ENCODE measurements at regions not wholly inside any gene's neighbourhood (a gene's known extent, or its start where the extent isn't known, plus 50 kb on each side); places are given as distances from the start of the nearest gene placed in this dataset.

- no peak for TF ChIP-seq CTCF (IDR thresholded peaks at IDR 0.05)
- TF ChIP-seq EP300 (IDR thresholded peaks at IDR 0.05), result no peak
Observed at GRCh38 chr6:121578216-121578615, 142.8 kb downstream of the GJA1 start.

All from suprapubic skin (tissue), 3 donors.